Astrocyte of the spinal cord (primary cell): ENCODE measurements at regions not wholly inside any gene's neighbourhood (a gene's known extent, or its start where the extent isn't known, plus 50 kb on each side); places are given as distances from the start of the nearest gene placed in this dataset.
"Not testable (repeated sequence)": the region's sequence is repeated elsewhere in the genome, so short reads cannot be mapped to it uniquely, and the experiment has no call there.

Experiments used
- DNase-seq: peaks from one replicate; pipeline ENCODE4 v3.0.0; 2011; ENCODE audit warnings: low read depth, low spot score
- H3K4me3 ChIP-seq: 2 replicates; pipeline ENCODE4 v1.5.1; 2011; ENCODE audit warnings: low read depth, mild to moderate bottlenecking, low read length, moderate library complexity
- in situ Hi-C: cut with HindIII; loops from 2 replicates; pipeline ENCODE4 v1.10.0; 2017; ENCODE audit warnings: low sequenced_read_pairs
- TF ChIP-seq, protein P1 (sequence below): IDR thresholded peaks from 2 replicates; pipeline ENCODE4 v1.5.1; 2012; ENCODE audit warnings: low read depth, mild to moderate bottlenecking, low read length, inconsistent platforms

DNA sequence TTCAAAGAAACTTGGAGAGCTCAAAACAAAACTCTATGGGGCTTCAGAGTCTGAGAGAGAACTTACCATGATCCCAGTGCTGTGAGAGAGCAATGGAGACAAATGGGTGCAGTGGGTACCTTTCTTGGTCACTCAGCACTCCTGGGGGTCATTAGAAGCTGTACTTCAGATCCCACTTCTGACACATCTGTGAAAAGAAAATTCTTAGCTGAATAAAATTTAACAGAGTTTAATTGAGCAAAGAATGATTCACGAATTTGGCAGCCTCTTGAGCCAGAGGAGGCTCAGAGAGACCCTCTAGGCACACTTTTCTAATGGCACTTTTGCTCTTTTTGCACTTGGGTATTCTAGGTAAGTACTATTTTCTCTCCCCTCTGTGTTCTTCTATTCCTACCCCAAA, 96.8 kb upstream of the SYT10 start:
- no peak for DNase-seq
- TF ChIP-seq, protein P1, sequence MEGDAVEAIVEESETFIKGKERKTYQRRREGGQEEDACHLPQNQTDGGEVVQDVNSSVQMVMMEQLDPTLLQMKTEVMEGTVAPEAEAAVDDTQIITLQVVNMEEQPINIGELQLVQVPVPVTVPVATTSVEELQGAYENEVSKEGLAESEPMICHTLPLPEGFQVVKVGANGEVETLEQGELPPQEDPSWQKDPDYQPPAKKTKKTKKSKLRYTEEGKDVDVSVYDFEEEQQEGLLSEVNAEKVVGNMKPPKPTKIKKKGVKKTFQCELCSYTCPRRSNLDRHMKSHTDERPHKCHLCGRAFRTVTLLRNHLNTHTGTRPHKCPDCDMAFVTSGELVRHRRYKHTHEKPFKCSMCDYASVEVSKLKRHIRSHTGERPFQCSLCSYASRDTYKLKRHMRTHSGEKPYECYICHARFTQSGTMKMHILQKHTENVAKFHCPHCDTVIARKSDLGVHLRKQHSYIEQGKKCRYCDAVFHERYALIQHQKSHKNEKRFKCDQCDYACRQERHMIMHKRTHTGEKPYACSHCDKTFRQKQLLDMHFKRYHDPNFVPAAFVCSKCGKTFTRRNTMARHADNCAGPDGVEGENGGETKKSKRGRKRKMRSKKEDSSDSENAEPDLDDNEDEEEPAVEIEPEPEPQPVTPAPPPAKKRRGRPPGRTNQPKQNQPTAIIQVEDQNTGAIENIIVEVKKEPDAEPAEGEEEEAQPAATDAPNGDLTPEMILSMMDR: no peak
- H3K4me3 ChIP-seq: no peak overlapping the region
- in situ Hi-C loops: no loop called here

DNA sequence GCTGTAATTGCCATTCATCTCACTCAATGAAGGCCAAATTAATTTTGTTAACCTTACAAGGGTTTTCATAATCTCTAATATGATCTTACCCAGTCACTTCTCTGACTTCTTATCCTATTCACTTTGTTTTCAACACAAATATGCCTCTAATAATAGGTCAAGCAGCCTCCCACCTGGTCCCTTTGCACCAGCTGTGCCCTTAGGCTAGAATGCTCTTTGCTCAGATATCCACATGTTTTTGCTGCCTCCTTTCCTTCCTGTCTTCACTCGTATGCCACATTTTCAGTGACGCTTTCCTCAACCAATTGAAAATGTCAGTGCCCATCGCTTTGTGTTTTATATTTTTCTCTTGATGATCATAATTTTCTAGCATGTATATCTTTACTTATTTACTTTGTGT, 106.4 kb upstream of the SYT10 start:
- no peak for DNase-seq
- TF ChIP-seq, protein P1: no peak
- in situ Hi-C loops: no loop called here
- H3K4me3 ChIP-seq: no peak overlapping the region

DNA sequence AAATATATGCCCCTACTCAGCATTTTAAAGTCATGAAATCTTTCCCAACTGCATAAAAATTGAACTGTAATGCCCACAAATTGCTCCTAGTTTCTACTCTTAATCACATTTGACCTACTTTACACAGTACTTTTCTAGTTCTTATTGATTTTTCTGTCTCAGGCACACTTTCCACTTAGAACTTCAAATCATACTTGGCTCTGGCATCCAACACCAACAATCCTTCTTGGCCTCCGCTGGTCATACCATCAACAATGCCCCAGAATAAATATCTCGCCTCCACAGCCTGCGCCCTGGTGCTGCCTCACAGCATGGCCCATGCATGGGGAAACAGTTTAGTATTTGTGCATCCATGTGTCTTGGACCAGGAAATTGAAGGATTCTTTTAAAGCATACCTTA, 107.5 kb upstream of the SYT10 start:
- no peak for DNase-seq
- in situ Hi-C loops: no loop called here
- no peak overlapping the region for H3K4me3 ChIP-seq
- TF ChIP-seq, protein P1: no peak

DNA sequence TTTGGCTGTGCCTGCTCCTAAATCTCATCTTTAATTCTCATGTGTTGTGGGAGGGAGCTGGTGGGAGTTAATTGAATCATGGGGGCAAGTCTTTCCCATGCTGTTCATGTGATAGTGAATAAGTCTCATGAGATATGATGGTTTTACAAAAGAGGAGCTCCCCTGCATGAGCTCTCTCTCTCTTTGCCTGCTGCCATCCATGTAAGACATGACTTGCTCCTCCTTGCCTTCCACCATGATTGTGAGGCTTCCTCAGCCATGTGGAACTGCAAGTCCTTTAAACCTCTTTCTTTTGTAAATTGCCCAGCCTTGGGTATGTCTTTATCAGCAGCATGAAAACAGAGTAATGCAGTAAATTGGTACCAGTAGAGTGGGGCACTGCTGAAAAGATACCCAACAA, 110.6 kb upstream of the SYT10 start:
- in situ Hi-C loops, H3K4me3 ChIP-seq, DNase-seq: not testable (repeated sequence)

DNA sequence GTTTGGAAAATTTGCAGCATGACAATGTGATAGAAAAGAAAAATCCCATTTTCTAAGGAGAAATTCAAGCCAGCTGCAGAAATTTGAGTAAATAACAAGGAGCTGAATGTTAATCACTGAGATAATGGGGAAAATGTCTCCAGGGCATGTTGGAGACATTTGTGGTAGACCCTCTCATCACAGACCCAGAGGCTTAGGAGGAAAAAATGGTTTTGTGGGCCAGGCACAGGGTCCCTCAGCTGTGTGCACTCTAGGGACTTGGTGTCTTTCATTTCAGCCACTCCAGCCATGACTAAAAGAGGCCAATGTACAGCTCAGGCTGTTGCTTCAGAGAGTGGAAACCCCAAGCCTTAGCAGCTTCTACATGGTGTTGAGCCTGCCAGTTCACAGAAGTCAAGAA, 111.4 kb upstream of the SYT10 start:
- TF ChIP-seq, protein P1: no peak
- no peak for DNase-seq
- in situ Hi-C loops: no loop called here
- H3K4me3 ChIP-seq: no peak overlapping the region

DNA sequence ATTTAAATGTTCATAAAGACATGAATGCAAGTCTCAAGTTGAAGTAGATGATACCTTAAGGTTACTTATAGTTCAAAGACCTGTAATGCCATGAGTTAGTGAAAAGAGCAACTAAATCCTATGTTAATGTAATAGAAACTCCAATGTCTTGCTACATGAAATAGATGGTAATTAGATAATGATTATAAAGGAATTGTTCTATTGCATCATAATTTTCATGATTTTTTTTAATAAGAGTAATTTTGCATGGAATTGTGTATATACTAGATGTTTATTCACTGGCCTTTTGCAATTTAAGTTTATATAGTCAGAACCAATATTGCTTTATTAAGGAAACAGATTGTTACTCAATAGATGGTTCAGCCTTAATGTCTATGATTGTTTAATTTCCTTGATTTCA, 115.5 kb upstream of the SYT10 start:
- no peak for DNase-seq
- in situ Hi-C loops: no loop called here
- TF ChIP-seq, protein P1: no peak
- no peak overlapping the region for H3K4me3 ChIP-seq

DNA sequence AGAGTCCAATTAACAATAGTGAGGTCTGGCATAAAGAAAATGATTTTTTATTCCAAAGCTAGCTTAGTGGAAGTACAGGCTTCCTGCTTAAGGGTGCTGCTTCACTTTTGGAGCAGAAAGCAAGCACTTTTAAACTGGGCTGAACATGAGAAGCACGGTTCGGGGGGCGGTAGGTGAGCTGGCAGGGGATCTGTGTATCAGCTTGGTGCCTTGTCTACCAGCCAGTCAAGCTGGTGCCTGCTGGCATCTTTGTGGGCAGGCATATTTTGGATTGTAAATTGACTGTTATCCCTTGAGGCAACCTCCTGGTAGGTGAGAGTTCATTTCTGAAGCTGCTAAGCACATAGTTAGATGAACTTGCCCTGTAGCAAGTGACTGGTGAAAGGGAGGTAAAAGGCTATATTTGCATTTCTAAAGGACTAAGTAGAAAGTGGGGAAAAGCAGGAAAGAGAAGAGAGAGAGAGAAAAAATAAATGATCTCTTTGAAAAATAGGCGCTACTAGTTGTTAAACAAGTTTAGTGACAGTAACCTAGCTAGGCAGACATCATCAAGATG, 121.1 kb upstream of the SYT10 start:
- H3K4me3 ChIP-seq: no peak overlapping the region
- no peak for DNase-seq
- TF ChIP-seq, protein P1: no peak
- in situ Hi-C loops: no loop called here
